ENCODE measurements at regions not wholly inside any gene's neighbourhood (a gene's known extent, or its start where the extent isn't known, plus 50 kb on each side); places are given as distances from the start of the nearest gene placed in this dataset.

DNA sequence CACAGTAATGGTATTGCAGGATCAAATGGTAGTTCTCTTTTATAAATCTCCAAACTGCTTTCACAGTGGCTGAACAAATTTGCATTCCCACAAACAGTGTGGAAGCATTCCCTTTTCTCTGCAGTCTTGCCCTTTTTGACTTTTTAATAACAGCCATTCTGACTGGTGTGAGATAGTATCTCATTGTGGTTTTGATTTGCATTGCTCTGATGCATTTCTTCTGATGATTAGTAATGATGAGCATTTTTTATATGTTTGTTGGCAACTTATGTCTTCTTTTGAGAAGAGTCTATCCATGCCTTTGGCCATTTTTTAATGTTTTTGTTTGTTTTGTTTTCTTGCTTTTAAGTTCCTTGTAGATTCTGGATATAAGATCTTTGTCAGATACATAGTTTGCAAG is 316.1 kb upstream of the TMCO5A start:
- Mint-ChIP-seq H3K4me1 (no peaks in the 10 kb centered on the region), H3K4me3 (no peak overlapping the region), H3K9me3 (peaks cover 6% of the 10 kb centered on the region), H3K27me3 (ENCODE audit: insufficient read depth, low read depth) (peaks cover 2% of the 10 kb centered on the region), H3K27ac (no peak overlapping the region), H3K36me3 (no peaks in the 10 kb centered on the region)
- Histone ChIP-seq H3K79me2 (ENCODE audit: low read depth) (no peaks in the 10 kb centered on the region), H3K9me3 (ENCODE audit: low read depth) (no peaks in the 10 kb centered on the region), H3K27ac (no peak overlapping the region), H3K4me3 (no peak overlapping the region), H3K4me1 (no peaks in the 10 kb centered on the region), H3K27me3 (no peaks in the 10 kb centered on the region), H3F3A (ENCODE audit: low read depth) (no peaks in the 10 kb centered on the region), H4K20me1 (ENCODE audit: low read depth) (no peaks in the 10 kb centered on the region), H3K36me3 (no peaks in the 10 kb centered on the region), H3K9ac (no peak overlapping the region), H2AFZ (replicated peaks) (no peak overlapping the region), H3K4me2 (no peak overlapping the region)
- TF ChIP-seq, protein P1, sequence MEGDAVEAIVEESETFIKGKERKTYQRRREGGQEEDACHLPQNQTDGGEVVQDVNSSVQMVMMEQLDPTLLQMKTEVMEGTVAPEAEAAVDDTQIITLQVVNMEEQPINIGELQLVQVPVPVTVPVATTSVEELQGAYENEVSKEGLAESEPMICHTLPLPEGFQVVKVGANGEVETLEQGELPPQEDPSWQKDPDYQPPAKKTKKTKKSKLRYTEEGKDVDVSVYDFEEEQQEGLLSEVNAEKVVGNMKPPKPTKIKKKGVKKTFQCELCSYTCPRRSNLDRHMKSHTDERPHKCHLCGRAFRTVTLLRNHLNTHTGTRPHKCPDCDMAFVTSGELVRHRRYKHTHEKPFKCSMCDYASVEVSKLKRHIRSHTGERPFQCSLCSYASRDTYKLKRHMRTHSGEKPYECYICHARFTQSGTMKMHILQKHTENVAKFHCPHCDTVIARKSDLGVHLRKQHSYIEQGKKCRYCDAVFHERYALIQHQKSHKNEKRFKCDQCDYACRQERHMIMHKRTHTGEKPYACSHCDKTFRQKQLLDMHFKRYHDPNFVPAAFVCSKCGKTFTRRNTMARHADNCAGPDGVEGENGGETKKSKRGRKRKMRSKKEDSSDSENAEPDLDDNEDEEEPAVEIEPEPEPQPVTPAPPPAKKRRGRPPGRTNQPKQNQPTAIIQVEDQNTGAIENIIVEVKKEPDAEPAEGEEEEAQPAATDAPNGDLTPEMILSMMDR (IDR thresholded peaks at IDR 0.05): no peak
- TF ChIP-seq EZH2 (IDR thresholded peaks at IDR 0.05) (no peak), EZH2phosphoT487 (IDR thresholded peaks at IDR 0.05) (no peak)
- DNase-seq (ENCODE audit: low spot score): no peak

DNA sequence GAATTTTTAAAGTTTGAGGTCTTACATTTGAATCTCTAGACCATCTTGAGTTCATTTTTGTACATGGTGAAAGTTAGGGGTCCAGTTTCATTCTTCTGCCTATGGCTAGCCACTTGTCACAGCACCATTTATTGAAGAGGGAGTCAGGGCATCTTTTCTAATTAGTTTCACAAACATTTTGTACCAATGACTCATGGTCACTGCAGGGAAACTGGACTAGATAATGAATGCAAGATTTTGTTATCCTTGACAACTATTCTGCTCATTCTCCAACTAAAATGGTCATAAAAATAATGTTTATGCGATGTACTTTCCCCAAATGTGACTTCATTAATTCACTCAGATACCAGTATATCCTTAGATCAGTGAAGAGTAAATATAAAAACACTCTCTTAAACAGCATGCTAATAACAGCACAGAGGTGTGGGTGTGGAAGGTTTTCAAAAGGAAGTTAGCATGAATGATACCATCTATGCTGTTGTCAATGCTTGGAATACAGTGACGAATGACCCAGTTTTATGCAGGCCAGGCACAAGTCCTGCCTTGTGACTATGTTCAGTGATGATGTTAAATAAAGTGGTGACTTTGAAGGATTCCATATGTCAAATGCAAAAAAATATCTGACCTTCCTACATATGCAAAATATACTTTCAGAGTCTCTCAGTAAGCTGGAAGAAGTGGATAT is 314.9 kb upstream of the TMCO5A start:
- no peak overlapping the region for H3K9ac ChIP-seq
- H3K4me1 ChIP-seq: no peaks in the 10 kb centered on the region
- no peaks in the 10 kb centered on the region for H3K36me3 Mint-ChIP-seq
- H3K36me3 ChIP-seq: no peaks in the 10 kb centered on the region
- no peaks in the 10 kb centered on the region for H3K79me2 ChIP-seq (ENCODE audit: low read depth)
- H3F3A ChIP-seq (ENCODE audit: low read depth): no peaks in the 10 kb centered on the region
- peaks cover 6% of the 10 kb centered on the region for H3K9me3 Mint-ChIP-seq
- H3K27me3 ChIP-seq: no peaks in the 10 kb centered on the region
- no peak overlapping the region for H2AFZ ChIP-seq (replicated peaks)
- no peak overlapping the region for H3K4me2 ChIP-seq
- no peaks in the 10 kb centered on the region for H3K9me3 ChIP-seq (ENCODE audit: low read depth)
- H3K27ac Mint-ChIP-seq: no peak overlapping the region
- H4K20me1 ChIP-seq (ENCODE audit: low read depth): no peaks in the 10 kb centered on the region
- peaks cover 2% of the 10 kb centered on the region for H3K27me3 Mint-ChIP-seq (ENCODE audit: insufficient read depth, low read depth)
- H3K27ac ChIP-seq: no peak overlapping the region
- no peak overlapping the region for H3K4me3 ChIP-seq
- TF ChIP-seq EZH2phosphoT487 (IDR thresholded peaks at IDR 0.05) (no peak), EZH2 (IDR thresholded peaks at IDR 0.05) (no peak)
- TF ChIP-seq, protein P1 (IDR thresholded peaks at IDR 0.05): no peak
- H3K4me1 Mint-ChIP-seq: no peaks in the 10 kb centered on the region
- no peak for DNase-seq (ENCODE audit: low spot score)
- no peak overlapping the region for H3K4me3 Mint-ChIP-seq

DNA sequence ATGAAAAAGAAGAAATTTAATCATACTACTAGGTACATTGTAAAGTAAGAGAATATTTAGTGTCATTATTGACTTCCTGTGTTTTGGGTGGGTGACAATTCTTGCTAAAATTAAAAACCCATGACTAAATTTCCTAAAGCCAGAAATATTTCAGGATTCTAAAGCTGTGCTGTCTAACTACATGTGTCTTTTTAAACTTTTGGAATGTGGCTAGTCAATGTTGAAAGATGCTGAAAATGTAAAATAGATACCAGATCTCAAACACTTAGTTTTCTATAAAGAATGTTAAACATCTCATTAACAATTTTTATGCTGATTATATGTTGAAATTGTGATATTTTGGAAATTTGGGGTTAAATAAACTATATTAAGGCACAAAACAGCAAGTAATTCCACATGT is 308.9 kb upstream of the TMCO5A start:
- H3K27ac Mint-ChIP-seq: no peak overlapping the region
- Histone ChIP-seq H2AFZ (replicated peaks) (no peak overlapping the region), H3K27ac (no peak overlapping the region), H3K9ac (no peak overlapping the region), H3K9me3 (ENCODE audit: low read depth) (no peaks in the 10 kb centered on the region), H3K4me2 (no peak overlapping the region), H3F3A (ENCODE audit: low read depth) (no peaks in the 10 kb centered on the region), H3K27me3 (no peaks in the 10 kb centered on the region), H3K36me3 (no peaks in the 10 kb centered on the region), H3K4me3 (no peak overlapping the region), H4K20me1 (ENCODE audit: low read depth) (no peaks in the 10 kb centered on the region), H3K4me1 (no peaks in the 10 kb centered on the region), H3K79me2 (ENCODE audit: low read depth) (no peaks in the 10 kb centered on the region)
- no peaks in the 10 kb centered on the region for H3K36me3 Mint-ChIP-seq
- no peak overlapping the region for H3K4me3 Mint-ChIP-seq
- no peak for DNase-seq (ENCODE audit: low spot score)
- H3K9me3 Mint-ChIP-seq: no peaks in the 10 kb centered on the region
- H3K27me3 Mint-ChIP-seq (ENCODE audit: insufficient read depth, low read depth): peaks cover 2% of the 10 kb centered on the region
- TF ChIP-seq EZH2 (IDR thresholded peaks at IDR 0.05) (no peak), EZH2phosphoT487 (IDR thresholded peaks at IDR 0.05) (no peak)
- TF ChIP-seq, protein P1 (IDR thresholded peaks at IDR 0.05): no peak
- H3K4me1 Mint-ChIP-seq: no peaks in the 10 kb centered on the region

All from neural progenitor cell (in vitro differentiated cells).